ENCODE measurements at regions not wholly inside any gene's neighbourhood (a gene's known extent, or its start where the extent isn't known, plus 50 kb on each side); places are given as distances from the start of the nearest gene placed in this dataset.

- intact Hi-C loops (cut with DNase I; ENCODE audit: low total_unique reads) (no loop called here), in situ Hi-C loops (cut with MboI; ENCODE audit: low sequenced_read_pairs in 4 of 4) (no loop called here)
- no peaks in the 10 kb centered on the region for H3K27me3 ChIP-seq
- no peaks in the 10 kb centered on the region for H3K9me3 ChIP-seq
- TF ChIP-seq POLR2A (IDR thresholded peaks at IDR 0.05) (no peak), CTCF (IDR thresholded peaks at IDR 0.05 in 4 of 5, conservative IDR thresholded peaks at IDR 0.05 in 1 of 5) (no peak)
- no peaks in the 10 kb centered on the region for H3K36me3 ChIP-seq
- no peak overlapping the region for H3K27ac ChIP-seq
- ATAC-seq (no peak), DNase-seq (no peak)
- no peaks in the 10 kb centered on the region for H3K4me1 ChIP-seq
- H3K4me3 ChIP-seq, result no peak overlapping the region
These were observed 138.4 kb upstream of the CNR1 start for GRCh38 chr6:88304520-88304919.

GRCh38 chr6:88302769-88303225 lies 136.7 kb upstream of the CNR1 start:
- intact Hi-C loops (cut with DNase I; ENCODE audit: low total_unique reads) (no loop called here), in situ Hi-C loops (cut with MboI; ENCODE audit: low sequenced_read_pairs in 4 of 4) (no loop called here)
- Histone ChIP-seq H3K9me3 (no peaks in the 10 kb centered on the region), H3K36me3 (no peaks in the 10 kb centered on the region), H3K4me3 (no peak overlapping the region), H3K27ac (no peak overlapping the region), H3K4me1 (no peaks in the 10 kb centered on the region), H3K27me3 (no peaks in the 10 kb centered on the region)
- ATAC-seq, result no peak
- TF ChIP-seq CTCF (IDR thresholded peaks at IDR 0.05 in 4 of 5, conservative IDR thresholded peaks at IDR 0.05 in 1 of 5) (no peak), POLR2A (IDR thresholded peaks at IDR 0.05) (no peak)
- no peak for DNase-seq

- in situ Hi-C loops (cut with MboI; ENCODE audit: low sequenced_read_pairs in 4 of 4) (no loop called here), intact Hi-C loops (cut with DNase I; ENCODE audit: low total_unique reads) (no loop called here)
- H3K9me3 ChIP-seq, result no peaks in the 10 kb centered on the region
- no peak overlapping the region for H3K4me3 ChIP-seq
- no peaks in the 10 kb centered on the region for H3K4me1 ChIP-seq
- TF ChIP-seq POLR2A (IDR thresholded peaks at IDR 0.05) (no peak), CTCF (IDR thresholded peaks at IDR 0.05 in 4 of 5, conservative IDR thresholded peaks at IDR 0.05 in 1 of 5) (no peak)
- DNase-seq, result no peak
- H3K27me3 ChIP-seq, result no peaks in the 10 kb centered on the region
- H3K27ac ChIP-seq, result no peak overlapping the region
- ATAC-seq, result no peak
- H3K36me3 ChIP-seq, result no peaks in the 10 kb centered on the region
These were observed 136.0 kb upstream of the CNR1 start for GRCh38 chr6:88301888-88302768.

GRCh38 chr6:88301256-88301655 lies 135.1 kb upstream of the CNR1 start:
- Histone ChIP-seq H3K36me3 (no peaks in the 10 kb centered on the region), H3K27ac (no peak overlapping the region), H3K9me3 (no peaks in the 10 kb centered on the region), H3K27me3 (no peaks in the 10 kb centered on the region), H3K4me1 (no peaks in the 10 kb centered on the region), H3K4me3 (no peak overlapping the region)
- in situ Hi-C loops (cut with MboI; ENCODE audit: low sequenced_read_pairs in 4 of 4) (no loop called here), intact Hi-C loops (cut with DNase I; ENCODE audit: low total_unique reads) (no loop called here)
- TF ChIP-seq POLR2A (IDR thresholded peaks at IDR 0.05) (no peak), CTCF (IDR thresholded peaks at IDR 0.05 in 4 of 5, conservative IDR thresholded peaks at IDR 0.05 in 1 of 5) (no peak)
- DNase-seq (no peak), ATAC-seq (no peak)

Measured in gastrocnemius medialis (tissue), 4 donors.